Testis (tissue), 2 donors: ENCODE measurements at regions not wholly inside any gene's neighbourhood (a gene's known extent, or its start where the extent isn't known, plus 50 kb on each side); places are given as distances from the start of the nearest gene placed in this dataset.

ENCODE experiments used
- DNase-seq: peaks from one replicate; pipeline ENCODE4 v3.0.0-alpha.2; 2019
- H3K27ac ChIP-seq, 2 donors: fragments of 200-600 bp; sonication (generic); one replicate each; pipeline ENCODE4 v1.5.1; 2019
- H3K27me3 ChIP-seq: fragments of 200-600 bp; sonication (generic); one replicate; pipeline ENCODE4 v1.5.1; 2019
- H3K36me3 ChIP-seq: fragments of 200-600 bp; sonication (generic); one replicate; pipeline ENCODE4 v1.5.1; 2017; ENCODE audit warnings: low read depth; ENCODE audit errors: missing control alignments
- H3K4me1 ChIP-seq: fragments of 200-600 bp; sonication (generic); one replicate; pipeline ENCODE4 v1.5.1; 2019
- H3K4me3 ChIP-seq, 2 donors: fragments of 200-600 bp; sonication (generic); one replicate each; pipeline ENCODE4 v1.5.1; 2017 to 2019
- H3K9me3 ChIP-seq: fragments of 200-600 bp; sonication (generic); one replicate; pipeline ENCODE4 v1.5.1; 2017
- CTCF ChIP-seq, 3 experiments: fragments of 450-650 bp in 2 of 3; fragments of 200-600 bp in 1 of 3; sonication (generic) in 1 of 3; IDR thresholded peaks; one replicate each; pipeline ENCODE4 v1.5.1; 2016 to 2019; ENCODE audit warnings: antibody characterized with exemption in 3 of 3, mild to moderate bottlenecking in 2 of 3, moderate library complexity in 1 of 3
- POLR2A ChIP-seq: fragments of 450-650 bp; IDR thresholded peaks from one replicate; pipeline ENCODE4 v1.6.1; 2017; ENCODE audit warnings: antibody characterized with exemption, mild to moderate bottlenecking, moderate library complexity
- WGBS, 2 donors: methylation state at CpG; one replicate each; pipeline ENCODE4 v1.1.5; 2018; 5-methylcytosine and 5-hydroxymethylcytosine counted together
- intact Hi-C: fragments of 100-400 bp; cut with DNase I; formaldehyde crosslinking; loops from one replicate; pipeline ENCODE4 v1.15.1; 2023; ENCODE audit warnings: low total_unique reads

GRCh38 chr22:22706253-22706915 is 62.0 kb downstream of the GGTLC2 start:
- DNase-seq: no peak
- intact Hi-C loops: no loop called here

GRCh38 chr22:22709719-22710445 is 65.5 kb downstream of the GGTLC2 start:
- Histone ChIP-seq H3K9me3 (no peaks in the 10 kb centered on the region), H3K36me3 (no peaks in the 10 kb centered on the region), H3K27ac (no peak overlapping the region), H3K4me3 (no peak overlapping the region), H3K27me3 (no peaks in the 10 kb centered on the region), H3K4me1 (peaks cover 4% of the 10 kb centered on the region)
- intact Hi-C loops: no loop called here
- TF ChIP-seq POLR2A (no peak), CTCF (IDR thresholded peaks at IDR 0.05) (no peak)
- DNase-seq: peak; percentile 45
- whole genome bisulfite sequencing, 2 donors: 89 to 93% methylated on average over 4 of the region's 4 CpGs

More at GRCh38 chr22:22706253-22706915, 62.0 kb downstream of the GGTLC2 start:
- TF ChIP-seq CTCF (IDR thresholded peaks at IDR 0.05): no peak
- TF ChIP-seq POLR2A: no peak
- no peak overlapping the region for H3K4me3 ChIP-seq
- peaks cover 4% of the 10 kb centered on the region for H3K4me1 ChIP-seq
- WGBS, 2 donors: 53 to 91% methylated on average over 4 of the region's 4 CpGs
- H3K9me3 ChIP-seq: no peaks in the 10 kb centered on the region
- no peaks in the 10 kb centered on the region for H3K27me3 ChIP-seq
- H3K36me3 ChIP-seq: no peaks in the 10 kb centered on the region
- H3K27ac ChIP-seq: no peak overlapping the region

GRCh38 chr22:22710719-22711531 is 66.5 kb downstream of the GGTLC2 start:
- Histone ChIP-seq H3K27me3 (no peaks in the 10 kb centered on the region), H3K4me3 (no peak overlapping the region), H3K27ac (no peak overlapping the region), H3K36me3 (no peaks in the 10 kb centered on the region), H3K9me3 (no peaks in the 10 kb centered on the region), H3K4me1 (peaks cover 4% of the 10 kb centered on the region)
- 33 to 35% methylated on average over 11 of the region's 11 CpGs for WGBS, 2 donors
- no peak for TF ChIP-seq POLR2A
- peak; percentile 80 to 97 (median 85) for TF ChIP-seq CTCF (IDR thresholded peaks at IDR 0.05)
- peak; percentile 78 for DNase-seq
- intact Hi-C loops: no loop called here

GRCh38 chr22:22711532-22711913 is 67.1 kb downstream of the GGTLC2 start:
- H3K9me3 ChIP-seq: no peaks in the 10 kb centered on the region
- no peak for TF ChIP-seq CTCF (IDR thresholded peaks at IDR 0.05)
- no peak for TF ChIP-seq POLR2A
- DNase-seq: no peak
- no peak overlapping the region for H3K27ac ChIP-seq
- 89 to 98% methylated on average over 5 of the region's 5 CpGs for WGBS, 2 donors
- no peaks in the 10 kb centered on the region for H3K27me3 ChIP-seq
- peaks cover 4% of the 10 kb centered on the region for H3K4me1 ChIP-seq
- intact Hi-C loops: no loop called here
- no peaks in the 10 kb centered on the region for H3K36me3 ChIP-seq
- no peak overlapping the region for H3K4me3 ChIP-seq
